ENCODE measurements at regions not wholly inside any gene's neighbourhood (a gene's known extent, or its start where the extent isn't known, plus 50 kb on each side); places are given as distances from the start of the nearest gene placed in this dataset.

- TF ChIP-seq EZH2 (IDR thresholded peaks at IDR 0.05; ENCODE audit: insufficient read depth, poor library complexity, severe bottlenecking): no peak
- no peak for TF ChIP-seq EZH2phosphoT487 (IDR thresholded peaks at IDR 0.05; ENCODE audit: insufficient read depth, low read depth)
These were observed 162.8 kb downstream of the CYP26A1 start for GRCh38 chr10:93236393-93237040.
